Kidney epithelial cell (primary cell): ENCODE measurements at regions not wholly inside any gene's neighbourhood (a gene's known extent, or its start where the extent isn't known, plus 50 kb on each side); places are given as distances from the start of the nearest gene placed in this dataset.

ENCODE experiments used
- DNase-seq: peaks from one replicate; pipeline ENCODE4 v3.0.0-alpha.2; 2010; ENCODE audit warnings: low read depth
- H3K27me3 ChIP-seq: 2 replicates; pipeline ENCODE4 v1.6.0; 2011; ENCODE audit warnings: low read length; ENCODE audit not compliant: control insufficient read depth, insufficient read depth
- H3K36me3 ChIP-seq: 2 replicates; pipeline ENCODE4 v1.5.1; 2011; ENCODE audit warnings: low read length; ENCODE audit not compliant: control insufficient read depth, insufficient read depth
- H3K4me3 ChIP-seq: 2 replicates; pipeline ENCODE4 v1.5.1; 2011; ENCODE audit warnings: low read depth, mild to moderate bottlenecking, control low read depth, low read length
- CTCF ChIP-seq: IDR thresholded peaks from 2 replicates; pipeline ENCODE4 v1.5.1; 2011; ENCODE audit warnings: mild to moderate bottlenecking, moderate library complexity, low read length, control low read depth, inconsistent platforms; ENCODE audit not compliant: insufficient read depth, poor library complexity, severe bottlenecking

GRCh38 chr3:182567700-182568099, 225.6 kb upstream of the ATP11B start:
- no peaks in the 10 kb centered on the region for H3K36me3 ChIP-seq
- TF ChIP-seq CTCF, result no peak
- no peak overlapping the region for H3K4me3 ChIP-seq
- H3K27me3 ChIP-seq, result no peaks in the 10 kb centered on the region
- no peak for DNase-seq

- H3K36me3 ChIP-seq, result no peaks in the 10 kb centered on the region
- no peak for TF ChIP-seq CTCF
- H3K27me3 ChIP-seq, result no peaks in the 10 kb centered on the region
- H3K4me3 ChIP-seq, result no peak overlapping the region
- DNase-seq, result no peak
These were observed 225.0 kb upstream of the ATP11B start for GRCh38 chr3:182568261-182568660.

- Histone ChIP-seq H3K36me3 (no peaks in the 10 kb centered on the region), H3K27me3 (no peaks in the 10 kb centered on the region), H3K4me3 (no peak overlapping the region)
- DNase-seq, result no peak
- no peak for TF ChIP-seq CTCF
These were observed 224.4 kb upstream of the ATP11B start for GRCh38 chr3:182568876-182569275.

DNA sequence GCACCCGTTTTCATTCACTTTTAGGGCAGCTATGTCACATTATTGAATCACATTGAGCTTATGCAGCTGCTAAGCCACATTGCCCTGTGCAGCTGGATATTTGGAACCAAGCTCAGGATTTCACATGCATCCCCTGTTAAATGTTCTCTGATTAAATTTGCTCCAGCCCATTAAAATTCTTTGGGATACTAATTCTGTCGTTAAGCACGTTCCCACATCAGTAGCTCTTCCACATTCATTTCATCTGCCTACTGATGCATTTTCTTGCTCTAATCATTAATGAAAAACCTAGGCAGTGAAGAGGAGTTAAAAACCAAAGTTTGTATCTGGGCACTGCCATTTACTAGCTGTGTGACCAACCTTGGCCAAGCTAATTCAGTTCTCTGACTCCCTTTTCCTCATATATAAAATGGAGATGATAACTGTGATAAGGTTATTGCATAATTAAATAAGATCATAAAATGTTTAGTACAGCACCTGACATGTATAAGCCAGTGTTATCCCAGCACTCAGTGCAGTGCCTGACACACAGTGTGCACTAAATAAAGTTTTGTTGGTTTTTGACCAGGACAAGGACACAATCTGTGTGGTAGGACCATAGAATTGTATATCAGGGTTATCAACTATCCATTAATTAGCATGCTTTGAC, 222.2 kb upstream of the ATP11B start:
- DNase-seq, result no peak
- Histone ChIP-seq H3K4me3 (no peak overlapping the region), H3K36me3 (no peaks in the 10 kb centered on the region), H3K27me3 (no peaks in the 10 kb centered on the region)
- no peak for TF ChIP-seq CTCF

GRCh38 chr3:182575941-182576340, 217.4 kb upstream of the ATP11B start:
- TF ChIP-seq CTCF, result no peak
- no peak overlapping the region for H3K4me3 ChIP-seq
- no peaks in the 10 kb centered on the region for H3K27me3 ChIP-seq
- no peaks in the 10 kb centered on the region for H3K36me3 ChIP-seq
- DNase-seq, result no peak

DNA sequence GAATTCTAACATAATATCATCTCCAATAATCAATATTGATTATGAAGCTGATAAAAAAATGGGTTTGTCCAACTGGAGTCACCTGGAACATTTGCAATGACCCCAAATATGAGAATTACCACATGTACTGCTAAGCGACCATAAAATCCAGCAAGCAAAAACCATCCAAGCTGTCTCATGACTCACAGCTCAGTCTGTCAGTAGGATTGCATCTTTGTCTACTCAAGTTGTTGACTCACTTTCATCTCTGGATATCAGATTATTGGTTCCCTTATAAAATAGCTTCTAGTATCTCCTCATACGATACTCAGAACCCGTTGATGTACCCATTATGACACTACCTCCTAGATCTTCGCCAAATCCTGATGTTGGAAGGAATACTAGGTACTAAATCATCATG, 209.8 kb upstream of the ATP11B start:
- H3K4me3 ChIP-seq, result no peak overlapping the region
- TF ChIP-seq CTCF, result no peak
- H3K27me3 ChIP-seq, result no peaks in the 10 kb centered on the region
- DNase-seq, result no peak
- H3K36me3 ChIP-seq, result no peaks in the 10 kb centered on the region
